ENCODE measurements at regions not wholly inside any gene's neighbourhood (a gene's known extent, or its start where the extent isn't known, plus 50 kb on each side); places are given as distances from the start of the nearest gene placed in this dataset.

DNA sequence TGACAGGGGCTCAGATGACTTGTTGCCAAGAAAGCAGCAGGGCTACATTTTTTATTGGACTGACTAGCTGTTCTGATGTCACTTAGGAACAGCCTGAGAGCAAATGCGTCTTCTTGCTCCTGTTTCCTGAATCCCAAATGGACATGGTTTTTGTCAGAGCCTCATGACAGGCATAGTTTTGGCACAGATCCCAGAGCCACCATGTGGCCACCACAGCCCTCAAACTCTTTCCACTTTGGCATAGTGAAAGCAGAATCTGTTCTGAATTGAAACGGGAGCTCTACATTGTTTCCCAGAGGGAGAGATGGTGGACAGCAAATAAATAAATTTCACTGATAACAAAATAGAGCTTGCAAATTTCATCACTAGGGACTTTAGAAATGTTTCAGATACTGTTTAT lies 222.2 kb downstream of the C11orf87 start:
- TF ChIP-seq ZFX (IDR thresholded peaks at IDR 0.05): no peak

DNA sequence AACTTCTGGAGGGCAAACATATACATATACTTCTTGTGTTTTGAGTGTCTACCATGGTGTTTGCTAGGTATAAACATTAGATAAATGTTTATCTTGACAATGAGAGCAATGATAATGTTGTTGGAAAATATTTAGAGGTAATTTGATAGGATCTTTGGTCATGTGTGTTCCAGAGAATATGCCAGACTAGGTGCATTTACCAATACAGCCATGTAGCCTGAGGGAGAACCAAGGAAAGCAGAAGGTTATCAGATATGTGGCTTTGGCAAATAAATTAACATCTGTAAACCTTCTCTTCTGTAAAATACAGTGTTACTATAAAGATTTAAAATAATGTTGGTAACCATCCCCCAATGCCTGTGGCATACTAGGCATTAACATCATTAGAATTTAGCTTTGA lies 226.8 kb downstream of the C11orf87 start:
- no peak overlapping the region for H3K27ac ChIP-seq
- TF ChIP-seq, protein P1, sequence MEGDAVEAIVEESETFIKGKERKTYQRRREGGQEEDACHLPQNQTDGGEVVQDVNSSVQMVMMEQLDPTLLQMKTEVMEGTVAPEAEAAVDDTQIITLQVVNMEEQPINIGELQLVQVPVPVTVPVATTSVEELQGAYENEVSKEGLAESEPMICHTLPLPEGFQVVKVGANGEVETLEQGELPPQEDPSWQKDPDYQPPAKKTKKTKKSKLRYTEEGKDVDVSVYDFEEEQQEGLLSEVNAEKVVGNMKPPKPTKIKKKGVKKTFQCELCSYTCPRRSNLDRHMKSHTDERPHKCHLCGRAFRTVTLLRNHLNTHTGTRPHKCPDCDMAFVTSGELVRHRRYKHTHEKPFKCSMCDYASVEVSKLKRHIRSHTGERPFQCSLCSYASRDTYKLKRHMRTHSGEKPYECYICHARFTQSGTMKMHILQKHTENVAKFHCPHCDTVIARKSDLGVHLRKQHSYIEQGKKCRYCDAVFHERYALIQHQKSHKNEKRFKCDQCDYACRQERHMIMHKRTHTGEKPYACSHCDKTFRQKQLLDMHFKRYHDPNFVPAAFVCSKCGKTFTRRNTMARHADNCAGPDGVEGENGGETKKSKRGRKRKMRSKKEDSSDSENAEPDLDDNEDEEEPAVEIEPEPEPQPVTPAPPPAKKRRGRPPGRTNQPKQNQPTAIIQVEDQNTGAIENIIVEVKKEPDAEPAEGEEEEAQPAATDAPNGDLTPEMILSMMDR (conservative IDR thresholded peaks at IDR 0.05): no peak
- no peak for TF ChIP-seq ZFX (IDR thresholded peaks at IDR 0.05)

More for the DNA sequence above, 222.2 kb downstream of the C11orf87 start:
- H3K27ac ChIP-seq: no peak overlapping the region

DNA sequence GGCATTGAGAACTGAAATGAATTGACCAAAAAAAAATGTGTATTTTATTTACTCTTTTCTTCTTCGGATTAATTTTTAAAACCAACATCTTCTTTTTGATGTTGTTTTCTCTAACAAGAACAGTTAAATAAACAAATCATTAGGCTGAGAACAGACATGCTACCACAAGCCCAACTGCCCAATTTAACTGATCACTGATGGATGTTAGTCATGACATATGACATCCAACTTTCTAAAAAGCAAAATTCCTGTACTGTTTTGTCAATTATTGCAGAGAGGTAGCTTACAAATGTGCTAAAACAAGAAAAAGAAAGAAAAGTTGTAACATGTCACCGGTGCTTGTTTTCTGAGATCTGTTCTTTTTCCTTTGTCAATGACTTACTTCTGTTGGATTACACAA lies 232.1 kb downstream of the C11orf87 start:
- no peak overlapping the region for H3K27ac ChIP-seq
- TF ChIP-seq, protein P1 (conservative IDR thresholded peaks at IDR 0.05): no peak
- TF ChIP-seq ZFX (IDR thresholded peaks at IDR 0.05): no peak

DNA sequence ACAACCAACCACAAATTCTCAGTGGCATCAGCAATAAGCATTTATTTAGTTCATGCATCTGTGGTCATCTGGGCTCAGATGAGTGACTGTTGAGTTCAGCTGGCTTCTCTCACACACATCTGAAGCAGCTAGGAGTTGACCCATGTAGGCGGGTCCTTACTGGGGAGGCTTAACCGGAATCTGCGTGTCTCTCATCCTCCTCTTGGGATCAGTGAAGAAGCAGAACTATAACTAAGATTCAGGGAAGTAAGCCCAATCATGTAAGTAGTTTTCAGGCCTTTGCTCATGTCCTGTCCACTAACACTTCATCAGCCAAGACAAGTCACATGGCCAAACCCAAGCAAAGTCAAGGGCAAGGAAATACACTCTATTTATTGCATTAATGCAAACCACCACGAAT lies 236.2 kb downstream of the C11orf87 start:
- TF ChIP-seq, protein P1 (conservative IDR thresholded peaks at IDR 0.05): no peak
- no peak for TF ChIP-seq ZFX (IDR thresholded peaks at IDR 0.05)
- H3K27ac ChIP-seq: no peak overlapping the region

DNA sequence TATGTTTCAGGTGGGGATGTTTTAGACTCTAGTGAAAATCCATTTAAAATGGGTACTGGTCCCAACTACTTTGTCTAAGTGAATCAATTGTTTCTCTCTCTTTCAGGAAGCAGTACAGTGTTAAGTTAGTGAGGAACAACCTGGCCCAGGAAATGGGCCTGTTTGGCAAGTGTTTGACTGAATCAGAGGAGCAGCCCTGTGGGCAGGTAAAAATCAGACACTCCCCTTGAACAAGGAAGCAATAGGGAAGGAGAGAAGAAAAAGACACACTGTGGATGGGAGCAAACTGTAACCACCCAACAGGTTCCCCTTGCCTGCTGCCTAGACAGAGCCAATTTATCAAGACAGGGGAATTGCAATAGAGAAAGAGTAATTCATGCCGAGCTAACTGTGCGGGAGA lies 245.7 kb downstream of the C11orf87 start:
- no peak for TF ChIP-seq ZFX (IDR thresholded peaks at IDR 0.05)
- TF ChIP-seq, protein P1 (conservative IDR thresholded peaks at IDR 0.05): no peak
- no peak overlapping the region for H3K27ac ChIP-seq

DNA sequence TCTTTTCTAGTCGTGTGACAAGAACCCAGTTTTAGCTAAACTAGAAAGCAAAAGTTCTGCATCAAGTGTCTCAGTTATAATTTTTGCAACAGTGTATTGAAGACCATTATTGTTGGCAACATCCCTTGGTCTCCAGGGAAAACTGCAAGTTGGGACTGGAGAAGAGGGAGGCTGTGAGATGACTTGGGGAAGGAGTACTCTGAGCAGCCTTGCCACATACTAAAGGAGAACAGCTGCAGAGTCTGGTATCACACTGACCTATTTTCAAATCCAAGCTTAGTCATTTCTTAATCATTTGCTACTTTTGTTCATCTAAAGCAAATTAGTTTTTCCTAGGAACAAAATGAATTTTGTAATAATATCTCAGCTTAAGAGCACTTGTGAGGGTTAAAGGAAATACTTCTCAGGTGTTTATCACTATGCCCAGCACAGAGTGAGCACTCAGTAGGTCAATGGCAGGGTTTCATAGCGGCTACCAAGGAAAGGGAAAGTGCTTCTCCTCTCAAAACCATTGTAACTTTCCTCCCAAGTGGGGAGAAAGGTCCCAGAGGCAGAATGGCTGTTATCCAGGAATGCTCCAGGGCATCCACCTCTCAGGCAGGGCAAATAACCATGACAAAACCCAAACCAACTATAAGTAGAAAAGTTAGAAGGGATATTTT lies 247.1 kb downstream of the C11orf87 start:
- TF ChIP-seq ZFX (IDR thresholded peaks at IDR 0.05): no peak
- TF ChIP-seq, protein P1 (conservative IDR thresholded peaks at IDR 0.05): no peak
- H3K27ac ChIP-seq: no peak overlapping the region

DNA sequence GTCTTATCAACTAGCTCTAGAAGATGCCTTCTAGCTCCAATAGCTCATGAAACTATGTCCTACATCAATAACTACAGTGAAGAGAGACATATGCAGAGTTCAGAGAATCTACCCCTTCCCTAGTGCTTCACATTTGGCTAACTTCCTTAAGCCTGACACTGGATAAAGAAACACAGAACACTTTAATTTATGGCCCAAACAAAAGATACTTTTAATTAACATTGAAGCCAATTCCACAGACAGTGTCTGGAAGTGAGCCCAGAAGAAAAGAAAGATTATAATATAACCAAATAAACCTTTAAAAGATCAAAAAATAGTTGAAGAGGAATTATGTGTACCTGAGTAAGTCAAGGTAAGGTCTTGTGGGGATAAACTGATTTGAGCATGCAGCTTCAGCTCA lies 255.2 kb downstream of the C11orf87 start:
- H3K27ac ChIP-seq: no peak overlapping the region
- no peak for TF ChIP-seq ZFX (IDR thresholded peaks at IDR 0.05)
- TF ChIP-seq, protein P1 (conservative IDR thresholded peaks at IDR 0.05): no peak

DNA sequence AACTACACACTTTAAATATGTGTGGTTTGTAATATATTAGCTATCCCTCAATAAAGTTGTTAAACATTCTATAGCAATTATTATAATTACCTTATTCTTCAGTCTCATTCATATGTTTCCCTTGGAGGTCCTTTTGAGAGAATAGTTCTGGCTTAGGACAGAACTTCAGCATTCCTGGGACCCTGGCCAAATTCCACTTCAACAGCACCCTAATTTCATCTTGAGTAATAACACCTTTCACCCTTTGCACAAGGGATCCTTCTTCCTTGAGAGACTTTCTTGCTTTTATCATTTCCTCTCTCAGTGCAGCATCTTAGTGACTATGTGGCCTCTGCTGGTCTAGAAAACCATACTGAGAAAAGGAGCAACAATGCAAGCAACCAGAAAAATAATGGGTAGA lies 255.9 kb downstream of the C11orf87 start:
- H3K27ac ChIP-seq: no peak overlapping the region
- TF ChIP-seq ZFX (IDR thresholded peaks at IDR 0.05): no peak
- TF ChIP-seq, protein P1 (conservative IDR thresholded peaks at IDR 0.05): no peak

Data from C4-2B (cell line).